ENCODE measurements at regions not wholly inside any gene's neighbourhood (a gene's known extent, or its start where the extent isn't known, plus 50 kb on each side); places are given as distances from the start of the nearest gene placed in this dataset.

- TF ChIP-seq, protein P1, sequence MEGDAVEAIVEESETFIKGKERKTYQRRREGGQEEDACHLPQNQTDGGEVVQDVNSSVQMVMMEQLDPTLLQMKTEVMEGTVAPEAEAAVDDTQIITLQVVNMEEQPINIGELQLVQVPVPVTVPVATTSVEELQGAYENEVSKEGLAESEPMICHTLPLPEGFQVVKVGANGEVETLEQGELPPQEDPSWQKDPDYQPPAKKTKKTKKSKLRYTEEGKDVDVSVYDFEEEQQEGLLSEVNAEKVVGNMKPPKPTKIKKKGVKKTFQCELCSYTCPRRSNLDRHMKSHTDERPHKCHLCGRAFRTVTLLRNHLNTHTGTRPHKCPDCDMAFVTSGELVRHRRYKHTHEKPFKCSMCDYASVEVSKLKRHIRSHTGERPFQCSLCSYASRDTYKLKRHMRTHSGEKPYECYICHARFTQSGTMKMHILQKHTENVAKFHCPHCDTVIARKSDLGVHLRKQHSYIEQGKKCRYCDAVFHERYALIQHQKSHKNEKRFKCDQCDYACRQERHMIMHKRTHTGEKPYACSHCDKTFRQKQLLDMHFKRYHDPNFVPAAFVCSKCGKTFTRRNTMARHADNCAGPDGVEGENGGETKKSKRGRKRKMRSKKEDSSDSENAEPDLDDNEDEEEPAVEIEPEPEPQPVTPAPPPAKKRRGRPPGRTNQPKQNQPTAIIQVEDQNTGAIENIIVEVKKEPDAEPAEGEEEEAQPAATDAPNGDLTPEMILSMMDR (IDR thresholded peaks at IDR 0.05; ENCODE audit: low read depth, low read length), result no peak
- DNase-seq (ENCODE audit: extremely low read depth, low read depth), result no peak
Measured at GRCh38 chr6:145274083-145274482, 461.2 kb downstream of the EPM2A start.

GRCh38 chr6:145275019-145275418, 460.3 kb downstream of the EPM2A start:
- TF ChIP-seq, protein P1 (IDR thresholded peaks at IDR 0.05; ENCODE audit: low read depth, low read length), result no peak
- DNase-seq (ENCODE audit: extremely low read depth, low read depth), result no peak

DNA sequence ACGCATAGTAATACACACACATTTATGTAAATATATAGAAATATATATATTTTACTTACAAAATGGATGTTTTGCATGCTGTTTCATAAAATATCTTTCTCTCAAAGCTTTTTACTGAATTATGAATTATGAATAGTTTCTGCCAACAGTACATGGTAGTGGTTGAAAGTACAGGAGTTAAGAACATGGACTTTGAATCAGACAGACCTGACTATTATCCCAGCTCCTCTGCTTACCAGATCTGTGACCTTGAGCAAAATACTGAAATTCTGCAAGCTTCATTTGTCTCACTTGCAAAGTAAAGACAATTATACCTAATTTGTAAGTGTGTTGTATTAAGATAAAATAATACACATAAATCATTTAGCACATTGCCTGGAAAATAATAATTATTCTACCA, 459.5 kb downstream of the EPM2A start:
- TF ChIP-seq, protein P1 (IDR thresholded peaks at IDR 0.05; ENCODE audit: low read depth, low read length), result no peak

DNA sequence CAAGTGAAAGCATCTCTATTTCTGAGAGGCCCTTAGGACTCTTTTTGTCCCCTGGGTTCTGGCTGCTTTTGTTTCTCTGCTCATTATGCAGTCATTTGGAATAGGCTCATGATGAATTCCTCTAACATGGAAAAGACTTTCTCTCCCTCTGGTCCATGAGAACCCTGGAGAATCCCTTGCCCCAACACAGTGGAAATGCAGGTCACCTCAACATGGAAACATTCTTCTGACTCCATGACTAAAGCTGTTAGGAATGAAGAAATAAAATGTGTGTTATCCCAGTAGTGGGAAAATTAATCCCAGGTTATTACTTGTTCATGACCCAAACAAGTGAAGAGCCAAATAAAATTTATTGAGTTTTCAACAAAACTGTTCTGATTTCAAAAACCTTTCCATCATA, 458.6 kb downstream of the EPM2A start:
- TF ChIP-seq, protein P1 (IDR thresholded peaks at IDR 0.05; ENCODE audit: low read depth, low read length), result no peak
- DNase-seq (ENCODE audit: extremely low read depth, low read depth), result no peak

More for the DNA sequence above, 459.5 kb downstream of the EPM2A start:
- no peak for DNase-seq (ENCODE audit: extremely low read depth, low read depth)

DNA sequence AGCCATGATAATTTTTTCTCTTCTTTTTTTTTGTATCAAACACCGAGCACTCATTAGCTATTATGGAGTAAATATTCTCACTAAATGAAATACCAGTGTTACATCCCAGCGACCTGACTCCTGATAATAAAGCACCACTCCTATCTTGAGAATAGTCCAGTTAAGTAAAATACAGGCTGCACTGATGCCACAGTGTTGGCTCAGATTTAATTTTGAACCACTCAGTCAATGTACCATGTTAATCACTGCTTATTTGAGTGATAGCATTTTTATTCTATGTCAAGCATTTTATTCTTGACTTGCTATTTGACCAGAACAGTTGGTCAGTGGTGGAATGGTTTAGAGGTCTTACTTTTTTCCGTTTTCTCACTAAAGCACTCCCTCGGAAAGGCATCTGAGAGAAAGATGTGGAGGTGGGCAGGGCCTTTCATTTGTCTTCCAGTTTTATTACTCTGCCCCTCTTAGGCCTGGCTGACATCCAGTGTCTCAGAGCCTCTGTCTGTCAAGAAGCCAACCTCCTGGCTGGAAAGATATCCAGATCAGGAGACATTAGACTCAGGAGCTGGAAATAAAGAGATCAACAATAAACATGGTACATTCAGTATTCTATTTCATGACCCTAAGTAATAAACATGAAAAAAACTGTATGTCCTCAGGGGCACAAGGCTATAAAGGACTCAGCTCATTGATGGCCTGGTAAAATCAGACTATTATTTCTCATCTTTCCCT, 457.8 kb downstream of the EPM2A start:
- no peak for DNase-seq (ENCODE audit: extremely low read depth, low read depth)
- TF ChIP-seq, protein P1 (IDR thresholded peaks at IDR 0.05; ENCODE audit: low read depth, low read length), result no peak

DNA sequence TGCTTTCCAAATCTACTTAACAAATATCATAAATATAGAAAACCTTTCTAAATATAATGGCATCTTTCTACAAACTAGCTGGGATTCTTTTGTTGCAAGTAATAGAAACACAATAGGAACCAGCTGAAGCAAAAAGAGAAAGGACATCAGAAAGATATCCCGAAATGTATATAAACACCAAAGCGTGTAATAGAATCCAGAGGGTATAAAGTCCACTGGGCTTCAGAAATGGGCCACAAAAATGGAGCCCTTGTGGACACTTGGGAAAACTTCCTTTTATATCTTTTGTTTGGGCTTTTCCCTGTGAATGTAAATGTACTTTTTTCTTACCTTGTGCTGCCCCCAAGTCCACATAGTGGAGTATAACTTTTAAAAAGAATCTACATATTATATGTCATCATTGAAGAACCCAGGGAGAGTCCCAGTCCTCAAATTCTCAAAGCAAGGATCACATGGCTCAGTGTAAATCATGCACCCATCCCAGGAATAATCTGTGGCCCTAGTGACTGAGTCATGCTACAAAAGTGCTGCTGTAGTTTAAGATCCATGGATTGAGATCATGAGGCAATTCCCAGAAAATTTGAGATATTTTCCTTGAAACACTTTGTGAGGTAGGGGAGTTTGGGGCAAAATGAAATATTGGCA, 457.0 kb downstream of the EPM2A start:
- TF ChIP-seq, protein P1 (IDR thresholded peaks at IDR 0.05; ENCODE audit: low read depth, low read length), result no peak
- DNase-seq (ENCODE audit: extremely low read depth, low read depth), result no peak

DNA sequence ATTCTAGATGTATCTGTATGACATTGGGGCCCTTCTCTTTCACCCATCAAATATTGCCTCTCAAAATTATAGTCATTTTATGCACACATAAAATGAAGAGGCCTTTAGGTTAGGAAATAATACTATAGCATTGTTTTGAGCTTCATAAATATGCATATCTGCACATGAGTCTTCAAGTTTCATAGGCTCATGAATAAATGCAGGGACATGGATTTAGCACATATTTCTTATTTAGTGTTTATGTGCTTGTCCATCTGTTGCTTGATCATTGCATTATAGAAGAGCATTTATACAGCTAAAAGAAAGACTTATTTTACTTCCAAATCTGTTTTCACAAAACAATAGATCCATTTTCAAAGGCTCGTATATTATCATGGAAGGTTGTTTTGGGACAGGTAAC, 455.8 kb downstream of the EPM2A start:
- TF ChIP-seq, protein P1 (IDR thresholded peaks at IDR 0.05; ENCODE audit: low read depth, low read length), result no peak
- DNase-seq (ENCODE audit: extremely low read depth, low read depth), result no peak

Measured in AG09319 (cell line).